HG03442 (cell line): ENCODE measurements at regions not wholly inside any gene's neighbourhood (a gene's known extent, or its start where the extent isn't known, plus 50 kb on each side); places are given as distances from the start of the nearest gene placed in this dataset.
"Not testable (repeated sequence)": the region's sequence is repeated elsewhere in the genome, so short reads cannot be mapped to it uniquely, and the experiment has no call there.

Source experiments
- ATAC-seq: cut with Tn5 transposase; IDR thresholded peaks from one replicate; pipeline ENCODE4 v1.9.1; 2021; ENCODE audit warnings: mild to moderate bottlenecking, moderate library complexity; ENCODE audit not compliant: unreplicated experiment

GRCh38 chr1:182262425-182262824 is 129.2 kb downstream of the GLUL start:
- no peak for ATAC-seq

- ATAC-seq = no peak
These were observed 129.9 kb downstream of the GLUL start for GRCh38 chr1:182261655-182262054.

GRCh38 chr1:182260516-182260915 is 131.1 kb downstream of the GLUL start:
- no peak for ATAC-seq

- no peak for ATAC-seq
These were observed 131.6 kb downstream of the GLUL start for GRCh38 chr1:182259968-182260367.

GRCh38 chr1:182259229-182259872 is 132.2 kb downstream of the GLUL start:
- ATAC-seq = peak; percentile 71

- ATAC-seq = no peak
These were observed 134.1 kb downstream of the GLUL start for GRCh38 chr1:182257369-182258063.

- ATAC-seq = no peak
These were observed 134.7 kb downstream of the GLUL start for GRCh38 chr1:182256931-182257330.

- ATAC-seq = no peak
These were observed 136.1 kb downstream of the GLUL start for GRCh38 chr1:182255494-182255893.

- no peak for ATAC-seq
These were observed 138.2 kb downstream of the GLUL start for GRCh38 chr1:182253319-182253860.

- ATAC-seq = no peak
These were observed 140.0 kb downstream of the GLUL start for GRCh38 chr1:182251561-182251960.

GRCh38 chr1:182249201-182249676 is 142.4 kb downstream of the GLUL start:
- peak; percentile 92 for ATAC-seq

GRCh38 chr1:182248721-182249120 is 142.9 kb downstream of the GLUL start:
- ATAC-seq = no peak

GRCh38 chr1:182247813-182248212 is 143.8 kb downstream of the GLUL start:
- not testable (repeated sequence) for ATAC-seq

- no peak for ATAC-seq
These were observed 144.8 kb downstream of the GLUL start for GRCh38 chr1:182246783-182247182.

- no peak for ATAC-seq
These were observed 146.6 kb downstream of the GLUL start for GRCh38 chr1:182245040-182245439.

GRCh38 chr1:182244451-182244850 is 147.1 kb downstream of the GLUL start:
- ATAC-seq = no peak

GRCh38 chr1:182242641-182243040 is 148.9 kb downstream of the GLUL start:
- no peak for ATAC-seq

GRCh38 chr1:182240085-182240484 is 151.5 kb downstream of the GLUL start:
- no peak for ATAC-seq

GRCh38 chr1:182238421-182238820 is 153.2 kb downstream of the GLUL start:
- ATAC-seq = no peak

- ATAC-seq = no peak
These were observed 154.3 kb downstream of the GLUL start for GRCh38 chr1:182237329-182237728.

- no peak for ATAC-seq
These were observed 154.9 kb downstream of the GLUL start for GRCh38 chr1:182236651-182237077.
